CD4-positive, alpha-beta T cell (primary cell): ENCODE measurements at regions not wholly inside any gene's neighbourhood (a gene's known extent, or its start where the extent isn't known, plus 50 kb on each side); places are given as distances from the start of the nearest gene placed in this dataset.
"Not testable (repeated sequence)": the region's sequence is repeated elsewhere in the genome, so short reads cannot be mapped to it uniquely, and the experiment has no call there.

Experiments used
- ATAC-seq: fragments of 200-7000 bp; cut with Tn5 transposase; one replicate; pipeline ENCODE4 v1.10.0; 2022; ENCODE audit warnings: mild to moderate bottlenecking; ENCODE audit not compliant: poor library complexity
- CTCF ChIA-PET: fragments of 350-600 bp; sonication (Branson Sonifier 250); formaldehyde crosslinking; loops from one replicate; lab custom pipeline; 2021; ENCODE audit warnings: antibody characterized with exemption, inconsistent platforms; lab: Charles Lee
- POLR2A ChIA-PET: fragments of 350-600 bp; sonication (Branson Sonifier 250); formaldehyde crosslinking; loops from one replicate; lab custom pipeline; 2021; ENCODE audit warnings: antibody characterized with exemption, inconsistent platforms; lab: Charles Lee
- DNase-seq, 14 experiments: peaks; one replicate each; pipeline ENCODE4 v3.0.0-alpha.2; 2013 to 2020; ENCODE audit warnings: mixed read lengths in 2 of 14
- H3K27ac ChIP-seq, 2 donors: one replicate each; pipeline versions ENCODE4 v1.5.1 to v1.7.0; 2013; ENCODE audit warnings: low read length in 2 of 2, low read depth in 1 of 2, mild to moderate bottlenecking in 1 of 2
- H3K27me3 ChIP-seq, 2 experiments: 1 replicate in 1 of 2; 2 replicates in 1 of 2; pipeline versions ENCODE4 v1.6.1 to v1.7.0; 2013; ENCODE audit warnings: low read length in 2 of 2, control low read depth in 1 of 2, mild to moderate bottlenecking in 1 of 2, moderate library complexity in 1 of 2; ENCODE audit not compliant: insufficient read depth in 2 of 2, control insufficient read depth in 1 of 2
- H3K36me3 ChIP-seq: one replicate; pipeline ENCODE4 v1.6.1; 2013; ENCODE audit warnings: low read length, control low read depth; ENCODE audit not compliant: insufficient read depth
- H3K4me1 ChIP-seq: one replicate; pipeline ENCODE4 v1.6.1; 2013; ENCODE audit warnings: low read length, control low read depth; ENCODE audit not compliant: insufficient read depth
- H3K4me3 ChIP-seq: one replicate; pipeline ENCODE4 v1.5.1; 2013; ENCODE audit warnings: mild to moderate bottlenecking, low read length, moderate library complexity
- H3K9me3 ChIP-seq, 2 experiments: 1 replicate in 1 of 2; 2 replicates in 1 of 2; pipeline versions ENCODE4 v1.6.1 to v1.7.0; 2013; ENCODE audit warnings: low read length in 2 of 2, mild to moderate bottlenecking in 2 of 2, control low read depth in 1 of 2, moderate library complexity in 1 of 2; ENCODE audit not compliant: control insufficient read depth in 1 of 2, insufficient read depth in 1 of 2
- H3K27ac Mint-ChIP-seq: one replicate; pipeline ENCODE4 v1.8.0; 2020; ENCODE audit warnings: mixed read lengths
- H3K27me3 Mint-ChIP-seq: one replicate; pipeline ENCODE4 v1.8.0; 2021; ENCODE audit warnings: mixed read lengths
- H3K36me3 Mint-ChIP-seq: one replicate; pipeline ENCODE4 v1.8.0; 2021; ENCODE audit warnings: low read depth, mixed read lengths
- H3K4me1 Mint-ChIP-seq: one replicate; pipeline ENCODE4 v1.8.0; 2021; ENCODE audit warnings: low read depth, mixed read lengths
- H3K4me3 Mint-ChIP-seq: one replicate; pipeline ENCODE4 v1.8.0; 2020; ENCODE audit warnings: mild to moderate bottlenecking, mixed read lengths
- H3K9me3 Mint-ChIP-seq: one replicate; pipeline ENCODE4 v1.8.0; 2020; ENCODE audit warnings: mixed read lengths
- intact Hi-C, 2 experiments: fragments of 100-400 bp; cut with DNase I in 1 of 2; cut with micrococcal nuclease in 1 of 2; formaldehyde crosslinking; loops; one replicate each; pipeline versions ENCODE4 v1.15.1 to v1.9.0; 2023 to 2025; cut with DNase I, micrococcal nuclease

DNA sequence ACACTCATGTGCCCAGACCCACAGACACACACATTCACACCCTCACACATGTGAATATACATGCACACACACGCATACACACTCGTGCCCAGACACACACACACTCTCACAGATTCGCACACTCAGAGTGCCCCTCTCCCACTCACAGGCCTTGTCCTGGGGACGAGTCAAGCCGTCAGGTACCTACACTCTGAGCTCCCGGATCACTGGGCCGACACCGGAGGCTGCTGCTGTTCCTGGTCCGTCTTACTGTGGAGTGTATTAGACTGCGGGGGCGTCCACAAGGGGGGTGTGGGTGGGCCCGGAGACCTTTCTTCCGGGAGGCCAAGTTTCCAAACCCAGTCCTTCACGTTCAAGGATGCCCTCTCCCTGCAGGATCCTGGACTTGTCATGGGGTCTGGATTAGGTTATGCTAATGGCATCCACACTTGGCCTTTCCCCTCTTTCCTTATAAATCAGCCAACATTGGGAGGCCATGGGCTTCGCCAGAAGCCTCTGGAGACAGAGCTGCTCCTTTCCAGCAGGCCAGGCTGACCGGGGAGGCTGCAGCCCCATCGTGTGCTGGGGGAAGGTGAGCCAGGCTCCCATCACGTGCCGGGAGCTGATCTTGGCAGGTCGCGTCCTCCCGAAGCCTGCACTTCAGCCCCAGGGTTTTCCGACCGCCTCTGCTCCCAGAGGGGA lies 186.4 kb downstream of the NPIPB11 start:
- CTCF ChIA-PET = not testable (repeated sequence)

DNA sequence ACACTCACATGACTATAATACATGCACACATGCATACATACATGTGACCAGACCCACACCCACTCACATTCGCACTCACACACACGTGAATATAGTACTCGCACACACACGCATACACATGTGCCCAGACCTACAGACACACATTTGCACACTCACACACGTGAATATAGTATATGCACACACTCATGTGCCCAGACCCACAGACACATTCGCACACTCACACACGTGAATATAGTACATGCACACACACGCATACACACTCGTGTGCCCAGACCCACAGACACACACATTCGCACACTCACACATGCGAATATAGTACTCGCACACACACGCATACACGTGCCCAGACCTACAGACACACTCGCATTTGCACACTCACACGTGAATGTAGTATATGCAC lies 186.9 kb downstream of the NPIPB11 start:
- H3K36me3 Mint-ChIP-seq = peaks cover 14% of the 10 kb centered on the region
- H3K27ac Mint-ChIP-seq, DNase-seq, H3K27ac ChIP-seq, H3K27me3 ChIP-seq, H3K4me3 ChIP-seq, CTCF ChIA-PET, POLR2A ChIA-PET, ATAC-seq, H3K27me3 Mint-ChIP-seq, intact Hi-C loops, H3K36me3 ChIP-seq, H3K4me3 Mint-ChIP-seq, H3K9me3 Mint-ChIP-seq: not testable (repeated sequence)
- H3K4me1 Mint-ChIP-seq = peaks cover 15% of the 10 kb centered on the region
- Histone ChIP-seq H3K4me1 (peaks cover 12% of the 10 kb centered on the region), H3K9me3 (peaks cover 0 to 14% of the 10 kb centered on the region in 2 experiments)

More for the DNA sequence above, 186.4 kb downstream of the NPIPB11 start:
- H3K27me3 ChIP-seq, H3K27ac Mint-ChIP-seq, POLR2A ChIA-PET, H3K27me3 Mint-ChIP-seq, intact Hi-C loops, ATAC-seq, H3K36me3 ChIP-seq, DNase-seq, H3K9me3 Mint-ChIP-seq, H3K27ac ChIP-seq, H3K4me3 ChIP-seq, H3K4me3 Mint-ChIP-seq: not testable (repeated sequence)
- peaks cover 12% of the 10 kb centered on the region for H3K4me1 ChIP-seq
- Mint-ChIP-seq H3K36me3 (peaks cover 14% of the 10 kb centered on the region), H3K4me1 (peaks cover 17% of the 10 kb centered on the region)
- peaks cover 0 to 14% of the 10 kb centered on the region in 2 experiments for H3K9me3 ChIP-seq

DNA sequence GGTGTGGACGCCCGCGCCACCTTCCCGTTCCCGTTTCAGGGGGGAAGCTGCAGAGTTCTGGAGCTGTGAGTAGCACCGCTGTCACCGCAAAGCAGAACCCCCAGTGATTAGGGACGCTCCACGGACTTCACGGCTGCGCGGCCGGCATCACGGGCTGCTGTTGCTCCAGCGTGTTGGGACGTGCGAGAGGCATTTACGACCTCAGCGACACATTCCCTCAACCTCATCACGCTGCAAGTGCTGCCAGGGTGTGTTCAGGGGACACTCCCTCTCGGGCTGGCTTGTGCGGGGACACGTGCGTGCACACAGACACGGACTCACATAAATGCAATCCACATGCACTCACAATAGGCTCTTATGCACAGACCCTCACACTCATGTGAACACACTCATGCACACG lies 187.9 kb downstream of the NPIPB11 start:
- H3K4me3 ChIP-seq, H3K27ac ChIP-seq, intact Hi-C loops, CTCF ChIA-PET, H3K36me3 ChIP-seq, ATAC-seq, H3K27me3 Mint-ChIP-seq, H3K27ac Mint-ChIP-seq, H3K9me3 Mint-ChIP-seq, H3K4me1 ChIP-seq, POLR2A ChIA-PET, H3K27me3 ChIP-seq, H3K4me3 Mint-ChIP-seq, DNase-seq: not testable (repeated sequence)
- H3K9me3 ChIP-seq = peaks cover 0 to 14% of the 10 kb centered on the region in 2 experiments
- Mint-ChIP-seq H3K36me3 (peaks cover 14% of the 10 kb centered on the region), H3K4me1 (peaks cover 10% of the 10 kb centered on the region)

DNA sequence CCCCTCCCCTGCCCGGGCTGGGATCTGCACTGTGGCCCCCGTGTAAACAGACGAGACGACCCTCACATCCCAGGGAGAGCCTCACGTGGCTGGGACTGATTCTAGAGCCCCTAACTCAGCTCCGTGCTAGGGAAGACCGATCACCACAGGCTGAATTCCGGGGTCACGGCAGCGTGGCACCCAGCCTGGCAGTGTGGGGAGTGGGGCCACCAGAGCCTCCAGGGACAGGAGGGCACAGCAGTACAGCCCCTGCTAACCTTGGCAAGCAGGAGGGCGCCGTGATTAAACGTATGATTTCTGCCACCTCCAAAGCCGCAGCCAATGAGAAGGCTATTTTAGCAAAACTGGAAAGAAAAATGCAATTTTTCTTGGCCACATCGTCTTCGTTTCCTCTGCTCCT lies 188.3 kb downstream of the NPIPB11 start:
- DNase-seq, POLR2A ChIA-PET, H3K4me3 Mint-ChIP-seq, intact Hi-C loops, ATAC-seq, H3K9me3 Mint-ChIP-seq, H3K4me1 ChIP-seq, H3K27me3 Mint-ChIP-seq, H3K27ac ChIP-seq, H3K27me3 ChIP-seq, CTCF ChIA-PET, H3K36me3 ChIP-seq, H3K27ac Mint-ChIP-seq, H3K4me1 Mint-ChIP-seq, H3K4me3 ChIP-seq: not testable (repeated sequence)
- H3K9me3 ChIP-seq = peaks cover 0 to 14% of the 10 kb centered on the region in 2 experiments
- H3K36me3 Mint-ChIP-seq = peaks cover 14% of the 10 kb centered on the region

DNA sequence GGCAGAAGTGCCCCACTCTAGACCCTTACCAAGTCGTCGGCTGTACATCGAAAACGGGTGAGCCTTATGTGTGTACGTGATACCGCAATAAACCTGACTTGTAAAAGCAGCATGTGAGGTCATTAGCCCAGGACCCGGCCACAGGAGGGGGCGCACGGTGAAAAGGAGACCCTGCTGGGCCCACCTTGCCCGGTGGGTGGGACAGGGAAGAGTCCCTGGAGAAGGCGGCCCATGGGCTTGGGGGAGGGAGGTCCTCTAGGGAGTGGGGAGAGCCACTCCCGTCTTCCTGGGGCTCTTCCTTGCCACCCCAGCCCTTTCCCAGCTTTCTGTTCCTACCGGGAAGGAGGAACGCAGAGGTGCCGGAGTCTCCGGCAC lies 188.8 kb downstream of the NPIPB11 start:
- H3K27me3 ChIP-seq, intact Hi-C loops, H3K4me1 Mint-ChIP-seq, H3K27me3 Mint-ChIP-seq, ATAC-seq, H3K36me3 ChIP-seq, H3K9me3 Mint-ChIP-seq, H3K4me3 Mint-ChIP-seq, DNase-seq, H3K27ac Mint-ChIP-seq, H3K4me1 ChIP-seq, POLR2A ChIA-PET, CTCF ChIA-PET, H3K4me3 ChIP-seq, H3K27ac ChIP-seq: not testable (repeated sequence)
- peaks cover 14% of the 10 kb centered on the region for H3K36me3 Mint-ChIP-seq
- H3K9me3 ChIP-seq = peaks cover 0 to 14% of the 10 kb centered on the region in 2 experiments

DNA sequence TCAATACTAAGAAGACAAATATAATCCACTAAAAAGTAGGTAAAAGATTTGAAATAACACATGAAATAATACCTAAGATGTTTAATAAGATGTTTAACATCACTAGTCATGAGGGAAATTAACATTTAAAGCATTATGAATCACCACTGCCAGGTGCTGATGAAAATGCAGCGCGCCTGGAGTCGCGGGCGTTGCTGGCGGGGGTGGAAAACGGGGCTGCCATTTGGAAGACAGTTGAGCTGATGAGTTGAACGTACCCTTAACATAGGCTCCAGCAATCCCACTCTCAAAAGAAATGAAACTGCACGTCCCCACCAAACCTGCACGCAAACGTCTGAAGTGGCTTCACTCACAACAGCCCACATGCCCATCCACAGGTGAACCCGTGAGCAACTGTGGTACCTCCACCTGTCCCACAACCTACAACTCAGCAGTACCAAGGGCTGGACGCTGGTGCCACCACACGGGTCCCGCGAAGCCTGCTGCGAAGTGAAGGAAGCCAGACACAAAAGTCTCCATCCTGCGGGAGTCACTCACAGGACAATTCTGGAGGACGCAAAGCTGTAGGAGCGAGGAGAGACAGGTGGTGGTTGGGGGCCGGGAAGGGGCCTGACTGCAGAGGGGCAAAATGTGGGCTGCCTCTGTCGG lies 189.3 kb downstream of the NPIPB11 start:
- H3K27me3 ChIP-seq, H3K4me1 Mint-ChIP-seq, H3K27me3 Mint-ChIP-seq, H3K27ac Mint-ChIP-seq, POLR2A ChIA-PET, H3K9me3 ChIP-seq, H3K36me3 ChIP-seq, H3K4me3 ChIP-seq, H3K4me1 ChIP-seq, CTCF ChIA-PET, ATAC-seq, H3K4me3 Mint-ChIP-seq, intact Hi-C loops, H3K27ac ChIP-seq, H3K9me3 Mint-ChIP-seq, DNase-seq: not testable (repeated sequence)
- peaks cover 14% of the 10 kb centered on the region for H3K36me3 Mint-ChIP-seq

DNA sequence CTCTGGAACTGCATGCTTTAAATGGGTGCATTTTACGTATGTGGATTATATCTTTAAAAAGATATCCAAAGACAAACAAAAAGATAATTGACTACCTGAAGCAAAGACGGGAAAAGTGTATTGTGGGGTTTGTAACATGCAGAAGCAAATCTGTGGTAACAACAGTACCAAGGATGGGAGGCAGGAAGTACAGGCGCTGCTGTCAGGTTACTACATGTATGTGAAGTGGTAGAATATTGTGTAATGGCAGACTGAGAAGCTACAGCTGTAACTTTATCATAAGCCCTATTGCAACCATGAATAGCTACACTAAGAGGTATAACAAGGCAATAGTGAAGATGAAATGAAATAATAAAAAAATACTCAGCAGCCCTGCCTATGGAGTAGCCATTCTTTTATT lies 192.7 kb downstream of the NPIPB11 start:
- intact Hi-C loops, H3K27ac ChIP-seq, H3K27me3 ChIP-seq, H3K36me3 Mint-ChIP-seq, H3K4me3 ChIP-seq, POLR2A ChIA-PET, H3K27me3 Mint-ChIP-seq, H3K9me3 Mint-ChIP-seq, CTCF ChIA-PET, H3K36me3 ChIP-seq, H3K4me3 Mint-ChIP-seq, H3K9me3 ChIP-seq, H3K4me1 ChIP-seq, H3K4me1 Mint-ChIP-seq, DNase-seq, H3K27ac Mint-ChIP-seq: not testable (repeated sequence)
- ATAC-seq = peak; percentile 56
